ENCODE measurements at regions not wholly inside any gene's neighbourhood (a gene's known extent, or its start where the extent isn't known, plus 50 kb on each side); places are given as distances from the start of the nearest gene placed in this dataset.

- Mint-ChIP-seq H3K27ac (no peak overlapping the region), H3K9me3 (no peaks in the 10 kb centered on the region), H3K4me3 (no peak overlapping the region), H3K4me1 (peaks cover 4% of the 10 kb centered on the region), H3K27me3 (no peaks in the 10 kb centered on the region), H3K36me3 (ENCODE audit: low read depth) (peaks cover 20% of the 10 kb centered on the region)
- ATAC-seq (no peak), DNase-seq (no peak)
These were observed 70.1 kb downstream of the BOLA3 start for GRCh38 chr2:74077636-74078035.

- Mint-ChIP-seq H3K9me3 (no peaks in the 10 kb centered on the region), H3K27ac (no peak overlapping the region), H3K27me3 (no peaks in the 10 kb centered on the region), H3K4me3 (no peak overlapping the region), H3K36me3 (ENCODE audit: low read depth) (peaks cover 20% of the 10 kb centered on the region), H3K4me1 (peaks cover 4% of the 10 kb centered on the region)
- no peak for DNase-seq
- no peak for ATAC-seq
These were observed 69.2 kb downstream of the BOLA3 start for GRCh38 chr2:74078466-74078865.

GRCh38 chr2:74079522-74080341 lies 68.0 kb downstream of the BOLA3 start:
- Mint-ChIP-seq H3K36me3 (ENCODE audit: low read depth) (peaks cover 25% of the 10 kb centered on the region), H3K27me3 (no peaks in the 10 kb centered on the region), H3K4me3 (no peak overlapping the region), H3K27ac (no peak overlapping the region), H3K4me1 (peaks cover 4% of the 10 kb centered on the region), H3K9me3 (no peaks in the 10 kb centered on the region)
- DNase-seq (no peak), ATAC-seq (no peak)

- DNase-seq (no peak), ATAC-seq (no peak)
- H3K9me3 Mint-ChIP-seq, result no peaks in the 10 kb centered on the region
- H3K27ac Mint-ChIP-seq, result no peak overlapping the region
- no peak overlapping the region for H3K4me3 Mint-ChIP-seq
- H3K4me1 Mint-ChIP-seq, result peaks cover 4% of the 10 kb centered on the region
- H3K27me3 Mint-ChIP-seq, result no peaks in the 10 kb centered on the region
- H3K36me3 Mint-ChIP-seq (ENCODE audit: low read depth), result peaks cover 28% of the 10 kb centered on the region
These were observed 67.4 kb downstream of the BOLA3 start for GRCh38 chr2:74080346-74080745.

GRCh38 chr2:74081030-74081762 lies 66.5 kb downstream of the BOLA3 start:
- H3K4me3 Mint-ChIP-seq, result no peak overlapping the region
- H3K36me3 Mint-ChIP-seq (ENCODE audit: low read depth), result peaks cover 19% of the 10 kb centered on the region
- no peaks in the 10 kb centered on the region for H3K9me3 Mint-ChIP-seq
- H3K27ac Mint-ChIP-seq, result no peak overlapping the region
- no peak for DNase-seq
- no peaks in the 10 kb centered on the region for H3K27me3 Mint-ChIP-seq
- ATAC-seq, result no peak
- no peaks in the 10 kb centered on the region for H3K4me1 Mint-ChIP-seq

- H3K36me3 Mint-ChIP-seq (ENCODE audit: low read depth), result peaks cover 16% of the 10 kb centered on the region
- no peaks in the 10 kb centered on the region for H3K27me3 Mint-ChIP-seq
These were observed 66.0 kb downstream of the BOLA3 start for GRCh38 chr2:74081763-74082110.

GRCh38 chr2:74083750-74084149 lies 64.0 kb downstream of the BOLA3 start:
- Mint-ChIP-seq H3K9me3 (no peaks in the 10 kb centered on the region), H3K36me3 (ENCODE audit: low read depth) (peaks cover 18% of the 10 kb centered on the region), H3K4me3 (no peak overlapping the region), H3K27ac (no peak overlapping the region), H3K27me3 (no peaks in the 10 kb centered on the region), H3K4me1 (no peaks in the 10 kb centered on the region)
- DNase-seq (no peak), ATAC-seq (no peak)

More at GRCh38 chr2:74081763-74082110, 66.0 kb downstream of the BOLA3 start:
- Mint-ChIP-seq H3K27ac (no peak overlapping the region), H3K4me1 (no peaks in the 10 kb centered on the region), H3K9me3 (no peaks in the 10 kb centered on the region), H3K4me3 (no peak overlapping the region)
- ATAC-seq, result no peak
- no peak for DNase-seq

Data from activated naive CD8-positive, alpha-beta T cell treated with anti-CD3 and anti-CD28 coated beads, Interleukin-2, amount 50 U/mL, for 24 hours (primary cell).